NCI-H2196 (cell line): ENCODE measurements at regions not wholly inside any gene's neighbourhood (a gene's known extent, or its start where the extent isn't known, plus 50 kb on each side); places are given as distances from the start of the nearest gene placed in this dataset.
"Not testable (repeated sequence)": the region's sequence is repeated elsewhere in the genome, so short reads cannot be mapped to it uniquely, and the experiment has no call there.

Experiments
- DNase-seq: peaks from one replicate; lab custom pipeline; 2025; ENCODE audit not compliant: unreplicated experiment; lab: John Stamatoyannopoulos, UW

DNA sequence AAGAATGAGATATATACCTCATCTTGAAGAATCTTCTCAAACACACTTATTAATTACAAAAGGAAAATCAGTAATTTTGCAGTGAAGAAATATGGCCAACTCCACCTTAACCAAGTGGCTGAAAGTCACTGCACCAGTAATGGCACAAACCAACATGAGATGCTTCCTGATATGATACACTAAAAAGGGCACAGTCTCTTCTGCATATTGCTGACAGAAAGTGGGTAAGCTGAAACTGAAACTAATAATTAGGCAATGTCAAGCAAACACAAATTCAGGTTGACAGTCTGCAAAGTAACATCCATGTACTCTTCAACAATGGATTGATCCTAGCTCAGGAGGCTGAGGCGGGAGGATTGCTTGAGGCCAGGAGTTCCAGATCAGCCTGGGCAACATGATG, 56.1 kb downstream of the ZNF22 start:
- DNase-seq, result not testable (repeated sequence)

- no peak for DNase-seq
These were observed 57.9 kb downstream of the ZNF22 start for GRCh38 chr10:45058580-45058979.

- no peak for DNase-seq
These were observed 58.4 kb downstream of the ZNF22 start for GRCh38 chr10:45058992-45059561.

DNA sequence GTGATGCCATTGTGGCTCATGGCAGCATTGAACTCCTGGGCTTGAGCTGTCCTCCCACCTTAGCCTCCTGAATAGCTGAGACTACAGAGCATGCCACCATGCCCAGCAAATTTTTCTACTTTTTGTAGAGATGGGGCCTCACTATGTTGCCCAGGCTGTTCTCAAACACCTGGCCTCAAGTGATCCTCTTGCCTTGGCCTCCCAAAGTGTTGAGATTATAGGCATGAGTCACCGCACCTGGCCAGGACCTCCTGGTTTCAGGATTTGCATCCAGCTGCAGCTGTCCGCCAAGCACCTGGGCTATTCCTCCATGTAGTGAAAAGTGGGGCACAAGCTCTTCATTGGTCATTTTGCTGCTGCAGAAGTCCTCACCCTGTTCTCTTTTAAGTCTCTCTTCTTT, 58.9 kb downstream of the ZNF22 start:
- DNase-seq, result no peak

DNA sequence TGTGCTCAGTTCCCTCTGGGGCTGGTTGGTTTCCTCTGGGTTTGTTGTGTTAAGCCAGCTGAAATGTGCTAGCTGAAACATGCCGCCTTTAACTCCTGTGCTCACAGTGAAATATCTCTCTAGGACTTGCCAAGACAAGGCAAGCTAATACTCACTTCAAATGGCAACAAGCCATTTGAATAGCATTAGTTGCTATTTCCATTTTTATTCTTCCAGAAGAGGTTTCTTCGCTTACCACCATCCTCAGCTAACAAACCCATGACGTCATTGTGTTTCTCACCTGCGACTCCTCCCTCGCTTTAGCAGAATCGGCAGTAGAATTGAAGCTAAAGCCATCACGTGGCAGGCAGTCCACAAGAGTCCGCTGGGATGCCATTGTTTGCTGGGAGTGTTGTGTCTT, 61.3 kb downstream of the ZNF22 start:
- no peak for DNase-seq

GRCh38 chr10:45063591-45064231, 63.0 kb downstream of the ZNF22 start:
- DNase-seq, result peak; percentile 3

DNA sequence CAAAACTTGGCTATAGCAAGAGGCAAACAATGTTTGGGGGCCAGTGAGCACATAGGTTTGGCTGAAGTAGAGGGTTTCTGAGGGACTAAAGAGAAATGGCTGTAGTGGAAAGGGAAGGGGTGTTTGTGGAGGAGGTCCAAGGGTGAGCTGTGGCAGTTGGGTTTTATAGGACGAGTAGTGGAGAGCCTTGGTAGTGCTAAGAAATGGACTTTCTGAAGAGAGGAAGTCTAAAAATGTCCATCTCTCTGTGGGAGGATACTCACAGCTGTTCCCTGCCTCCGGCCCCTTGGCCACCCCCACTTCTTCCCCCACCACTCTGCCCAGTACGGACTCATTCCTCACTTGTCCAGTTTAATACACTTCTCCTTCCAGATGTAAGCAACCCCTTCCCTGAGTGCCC, 64.3 kb downstream of the ZNF22 start:
- DNase-seq, result no peak

DNA sequence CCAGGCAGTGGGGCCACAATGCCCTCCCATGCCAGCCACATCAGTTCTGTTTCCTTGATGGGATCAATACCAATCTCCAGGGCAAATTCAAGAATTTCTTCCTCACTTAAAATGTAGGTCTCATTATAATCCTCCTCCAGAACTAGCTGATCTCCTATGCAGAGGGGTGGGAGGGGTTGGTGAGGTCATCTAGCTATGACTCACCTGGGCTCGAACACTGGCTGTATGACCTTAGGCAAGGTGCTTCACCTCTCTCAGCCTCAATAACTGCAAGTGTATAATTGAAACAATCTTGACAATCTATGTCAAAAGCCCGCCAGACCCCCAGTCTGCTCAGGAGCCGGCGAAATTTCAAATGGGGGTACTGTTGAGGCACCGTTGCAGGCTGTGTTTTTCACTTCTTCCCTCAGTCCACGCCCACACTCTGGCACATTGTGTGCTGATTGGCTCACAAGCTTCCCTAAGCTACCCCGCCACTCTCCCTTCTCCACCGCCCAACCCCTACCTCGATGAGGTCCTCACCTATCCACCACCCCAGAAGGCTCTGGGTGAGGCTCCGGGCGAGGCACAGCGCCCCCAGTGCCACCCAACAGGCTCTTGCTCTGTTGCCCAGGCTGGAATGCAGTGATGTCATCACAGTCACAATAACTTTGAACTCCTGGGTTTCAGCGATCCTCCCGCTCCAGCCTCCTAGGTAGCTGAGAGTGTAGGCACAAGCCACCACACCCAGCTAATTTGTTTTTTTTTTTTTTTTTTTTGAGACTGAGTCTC, 70.5 kb downstream of the ZNF22 start:
- DNase-seq, result no peak

GRCh38 chr10:45075216-45075615, 74.5 kb downstream of the ZNF22 start:
- no peak for DNase-seq

DNA sequence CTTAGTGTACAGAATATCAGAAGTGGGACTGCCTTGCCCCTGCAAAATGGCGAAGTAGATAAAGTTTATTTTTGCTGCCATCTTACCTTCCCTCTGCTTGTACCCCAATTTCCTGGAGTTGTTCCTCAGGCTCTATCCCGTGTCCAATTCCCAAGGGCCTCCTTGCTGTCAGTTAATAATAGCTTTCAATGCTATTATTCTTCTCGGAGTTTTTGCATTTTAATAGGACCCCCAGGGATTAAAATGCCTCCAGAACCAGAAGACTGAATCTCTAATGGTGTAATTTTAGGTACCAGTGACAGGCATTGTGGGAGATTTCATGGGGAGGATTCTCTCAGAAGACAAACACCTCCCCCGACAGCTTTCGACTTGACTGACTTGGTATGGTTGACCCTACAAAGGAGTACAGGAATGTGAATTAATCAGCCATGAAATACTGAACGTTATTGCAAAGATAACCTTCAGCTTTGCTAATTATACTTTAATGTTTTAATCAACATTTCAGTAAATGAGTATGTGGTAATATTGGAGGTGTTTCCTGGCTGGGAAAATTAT, 75.2 kb downstream of the ZNF22 start:
- no peak for DNase-seq

DNA sequence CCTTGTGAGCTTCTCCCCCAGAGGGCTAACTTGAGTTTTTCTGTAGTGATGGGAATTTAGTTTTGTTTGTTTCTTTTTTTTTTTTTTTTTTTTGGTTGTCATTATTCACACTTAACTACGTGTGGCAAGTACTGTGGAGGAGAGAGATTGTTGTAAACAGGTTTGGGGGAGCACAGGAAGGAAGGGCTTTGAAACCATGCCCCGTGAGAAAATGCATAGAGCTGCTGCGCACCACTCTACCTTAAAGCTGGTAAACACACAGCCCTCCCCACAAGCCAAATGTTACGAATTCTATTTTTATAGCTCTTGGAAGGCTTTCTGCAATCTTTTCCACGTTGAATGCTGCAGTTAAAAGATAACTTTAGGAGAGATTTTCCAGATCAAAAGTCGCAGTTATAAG, 76.2 kb downstream of the ZNF22 start:
- no peak for DNase-seq

GRCh38 chr10:45080331-45080730, 79.6 kb downstream of the ZNF22 start:
- no peak for DNase-seq

DNA sequence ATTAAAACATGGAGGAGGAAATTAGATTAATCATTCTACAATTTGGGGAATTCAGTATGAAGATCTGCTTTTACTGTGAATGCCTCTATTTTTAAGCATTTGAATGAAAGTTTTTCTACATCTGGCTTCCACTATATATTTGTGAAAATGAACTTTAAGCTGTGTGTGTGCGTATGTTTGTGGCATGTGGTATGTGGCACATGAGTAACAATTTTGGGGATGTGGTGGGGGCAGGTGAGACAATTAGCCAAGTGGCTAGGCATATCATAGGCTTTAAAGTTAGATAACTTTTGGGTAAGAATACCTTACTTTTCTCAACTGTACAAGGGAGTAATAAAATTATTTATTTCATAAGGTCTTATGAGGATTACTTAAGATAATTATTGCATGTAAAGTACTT, 81.5 kb downstream of the ZNF22 start:
- DNase-seq, result no peak

- peak; percentile 0 for DNase-seq
These were observed 91.2 kb downstream of the ZNF22 start for GRCh38 chr10:45091968-45092367.

- DNase-seq, result no peak
These were observed 93.2 kb downstream of the ZNF22 start for GRCh38 chr10:45093945-45094344.

DNA sequence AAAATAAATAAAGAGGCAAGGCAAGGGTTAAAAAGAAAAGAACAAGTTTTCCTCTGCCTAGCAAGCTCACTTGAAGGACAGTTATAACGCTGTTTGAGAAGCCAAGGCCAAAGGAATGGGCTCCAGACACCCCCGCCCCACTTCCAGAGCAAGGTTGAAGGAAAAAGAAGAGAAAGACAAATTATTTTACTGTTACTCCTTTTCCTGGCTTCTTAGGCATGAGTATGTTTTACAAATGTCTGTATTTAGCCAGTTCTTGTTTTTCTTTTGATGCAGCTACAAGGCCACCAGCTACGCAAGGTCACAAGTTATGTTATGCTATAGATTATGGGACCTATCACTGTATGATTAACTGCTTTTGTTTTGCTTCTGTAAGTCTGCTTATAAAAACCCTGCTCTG, 94.6 kb downstream of the ZNF22 start:
- no peak for DNase-seq

GRCh38 chr10:45096001-45096400, 95.3 kb downstream of the ZNF22 start:
- DNase-seq, result no peak

DNA sequence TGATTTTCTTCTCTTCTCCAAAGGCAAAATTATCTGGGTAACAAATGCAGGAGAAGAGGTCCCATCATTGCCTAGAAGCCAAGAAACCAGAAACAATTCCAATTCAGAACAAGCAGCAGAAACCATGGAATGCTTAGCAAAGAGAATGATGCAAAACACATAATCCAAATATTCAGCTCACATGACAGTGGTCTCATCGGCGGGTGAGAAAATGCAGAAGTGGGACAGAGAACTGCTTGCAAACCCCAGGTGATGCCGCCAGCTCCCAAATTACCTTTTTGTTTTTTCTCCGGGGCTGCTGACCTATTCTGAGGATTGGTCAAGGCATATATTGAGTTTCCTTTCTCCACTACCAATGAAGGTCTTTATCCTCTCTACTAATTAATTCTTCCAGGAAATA, 99.7 kb downstream of the ZNF22 start:
- no peak for DNase-seq

GRCh38 chr10:45104674-45105073, 104.0 kb downstream of the ZNF22 start:
- no peak for DNase-seq

DNA sequence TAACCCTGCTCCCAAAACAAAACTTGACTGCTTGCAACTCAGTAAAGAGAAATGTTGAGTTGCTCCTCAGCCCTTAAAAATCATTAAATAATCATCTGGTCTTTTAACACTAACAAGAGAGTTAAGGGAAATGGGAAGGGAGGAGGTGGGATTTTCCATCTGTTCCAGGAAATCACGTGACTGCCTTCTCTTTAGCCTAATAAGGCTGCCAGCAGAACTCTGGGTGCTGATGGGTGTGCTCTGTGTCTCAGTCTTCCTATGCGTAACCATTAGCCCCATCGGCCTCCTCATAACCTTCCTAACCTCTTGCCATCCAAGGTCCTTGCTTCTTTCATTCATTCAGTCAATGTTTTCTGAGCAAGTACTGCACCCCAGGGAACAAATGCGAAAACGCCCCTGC, 104.6 kb downstream of the ZNF22 start:
- not testable (repeated sequence) for DNase-seq

DNA sequence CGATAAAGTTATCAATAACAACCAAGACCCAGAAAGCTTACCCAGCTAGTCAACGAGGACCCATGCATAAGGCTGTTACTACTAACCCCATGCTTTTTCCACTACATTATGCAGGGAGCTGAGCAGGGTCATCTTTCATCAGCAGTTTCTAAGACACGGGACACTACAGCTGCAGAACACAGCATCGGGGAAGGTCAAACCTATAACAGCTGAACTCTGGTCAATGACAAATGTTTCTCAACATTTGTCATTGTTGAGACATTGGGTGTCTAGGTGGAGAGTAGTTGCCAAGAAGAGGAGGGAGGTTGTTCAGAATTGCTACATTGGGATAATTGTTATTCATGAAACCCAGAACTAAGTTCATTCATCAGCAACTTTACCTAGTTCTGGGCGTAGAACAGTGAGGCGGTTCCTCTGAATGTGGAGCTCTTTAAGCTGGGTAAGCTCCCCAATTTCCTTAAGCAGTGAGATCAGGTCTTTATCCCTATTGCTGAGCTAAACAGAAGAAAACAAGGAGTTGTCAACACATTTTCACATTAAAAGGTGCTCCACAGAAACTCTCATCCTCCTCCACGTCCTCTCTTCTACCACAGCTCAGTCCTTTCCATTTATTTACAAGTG, 105.6 kb downstream of the ZNF22 start:
- DNase-seq, result no peak

DNA sequence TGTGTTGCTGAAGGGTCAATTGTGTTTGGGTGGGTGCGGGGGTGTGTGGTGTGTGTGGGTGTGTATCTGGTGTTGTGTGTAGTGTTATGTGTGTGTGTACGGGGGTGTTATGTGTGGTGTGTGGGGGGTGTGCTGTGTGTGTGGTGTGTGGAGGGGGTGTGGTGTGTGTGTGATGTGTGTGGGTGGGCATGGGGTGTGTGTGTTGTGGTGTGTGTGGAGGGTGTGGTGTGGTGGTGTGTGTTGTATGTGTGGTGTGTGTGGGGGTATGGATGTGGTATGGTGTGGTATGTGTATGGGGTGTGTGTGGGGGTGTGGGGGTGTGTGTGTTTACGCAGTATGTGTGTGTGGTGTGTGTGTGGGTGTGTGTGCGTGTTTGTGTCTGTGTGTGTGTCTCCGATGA, 110.8 kb downstream of the ZNF22 start:
- DNase-seq, result no peak
